ENCODE measurements at regions not wholly inside any gene's neighbourhood (a gene's known extent, or its start where the extent isn't known, plus 50 kb on each side); places are given as distances from the start of the nearest gene placed in this dataset.

GRCh38 chr13:31442571-31442970 lies 242.8 kb downstream of the B3GLCT start:
- Histone ChIP-seq H3K27ac (replicated peaks in 1 of 4) (no peak overlapping the region), H3K4me3 (no peak overlapping the region), H3K9me3 (no peaks in the 10 kb centered on the region), H3K4me1 (no peaks in the 10 kb centered on the region), H3K36me3 (no peaks in the 10 kb centered on the region), H3K27me3 (no peaks in the 10 kb centered on the region)
- DNase-seq (ENCODE audit: extremely low spot score): no peak
- WGBS: 42% methylated on average over 4 of the region's 4 CpGs
- intact Hi-C loops (cut with DNase I): no loop called here
- TF ChIP-seq CTCF (IDR thresholded peaks at IDR 0.05): no peak
- TF ChIP-seq EP300 (IDR thresholded peaks at IDR 0.05): no peak
- TF ChIP-seq POLR2AphosphoS5 (IDR thresholded peaks at IDR 0.05): no peak
- no peak for TF ChIP-seq POLR2A (IDR thresholded peaks at IDR 0.05; ENCODE audit: low read depth)

- Histone ChIP-seq H3K4me3 (no peak overlapping the region), H3K27me3 (no peaks in the 10 kb centered on the region), H3K36me3 (no peaks in the 10 kb centered on the region), H3K27ac (replicated peaks in 1 of 4) (no peak overlapping the region), H3K9me3 (no peaks in the 10 kb centered on the region), H3K4me1 (no peaks in the 10 kb centered on the region)
- TF ChIP-seq EP300 (IDR thresholded peaks at IDR 0.05) (no peak), POLR2AphosphoS5 (IDR thresholded peaks at IDR 0.05) (no peak), CTCF (IDR thresholded peaks at IDR 0.05) (no peak), POLR2A (IDR thresholded peaks at IDR 0.05; ENCODE audit: low read depth) (no peak)
- intact Hi-C loops (cut with DNase I): no loop called here
- WGBS: 75% methylated on average over 3 of the region's 3 CpGs
- no peak for DNase-seq (ENCODE audit: extremely low spot score)
Observed at GRCh38 chr13:31444266-31444856, 244.6 kb downstream of the B3GLCT start.

GRCh38 chr13:31452525-31452924 lies 252.8 kb downstream of the B3GLCT start:
- H3K9me3 ChIP-seq: no peaks in the 10 kb centered on the region
- no peak overlapping the region for H3K27ac ChIP-seq (replicated peaks in 1 of 4)
- H3K4me3 ChIP-seq: no peak overlapping the region
- no peak for DNase-seq (ENCODE audit: extremely low spot score)
- no peaks in the 10 kb centered on the region for H3K4me1 ChIP-seq
- TF ChIP-seq POLR2AphosphoS5 (IDR thresholded peaks at IDR 0.05) (no peak), EP300 (IDR thresholded peaks at IDR 0.05) (no peak), CTCF (IDR thresholded peaks at IDR 0.05) (no peak), POLR2A (IDR thresholded peaks at IDR 0.05; ENCODE audit: low read depth) (no peak)
- H3K36me3 ChIP-seq: no peaks in the 10 kb centered on the region
- 96% methylated on average over 2 of the region's 2 CpGs for WGBS
- no peaks in the 10 kb centered on the region for H3K27me3 ChIP-seq
- intact Hi-C loops (cut with DNase I): no loop called here

GRCh38 chr13:31455581-31455980 lies 255.8 kb downstream of the B3GLCT start:
- no peak overlapping the region for H3K27ac ChIP-seq (replicated peaks in 1 of 4)
- no peaks in the 10 kb centered on the region for H3K4me1 ChIP-seq
- no peak for DNase-seq (ENCODE audit: extremely low spot score)
- no peaks in the 10 kb centered on the region for H3K36me3 ChIP-seq
- H3K9me3 ChIP-seq: no peaks in the 10 kb centered on the region
- no peak overlapping the region for H3K4me3 ChIP-seq
- H3K27me3 ChIP-seq: no peaks in the 10 kb centered on the region
- TF ChIP-seq EP300 (IDR thresholded peaks at IDR 0.05) (no peak), POLR2A (IDR thresholded peaks at IDR 0.05; ENCODE audit: low read depth) (no peak), POLR2AphosphoS5 (IDR thresholded peaks at IDR 0.05) (no peak), CTCF (IDR thresholded peaks at IDR 0.05) (no peak)
- intact Hi-C loops (cut with DNase I): no loop called here

GRCh38 chr13:31456056-31456455 lies 256.3 kb downstream of the B3GLCT start:
- Histone ChIP-seq H3K9me3 (no peaks in the 10 kb centered on the region), H3K4me3 (no peak overlapping the region), H3K27ac (replicated peaks in 1 of 4) (no peak overlapping the region), H3K36me3 (no peaks in the 10 kb centered on the region), H3K27me3 (no peaks in the 10 kb centered on the region), H3K4me1 (no peaks in the 10 kb centered on the region)
- intact Hi-C loops (cut with DNase I): no loop called here
- DNase-seq (ENCODE audit: extremely low spot score): no peak
- TF ChIP-seq EP300 (IDR thresholded peaks at IDR 0.05) (no peak), CTCF (IDR thresholded peaks at IDR 0.05) (no peak), POLR2A (IDR thresholded peaks at IDR 0.05; ENCODE audit: low read depth) (no peak), POLR2AphosphoS5 (IDR thresholded peaks at IDR 0.05) (no peak)

Measured in esophagus muscularis mucosa (tissue), 4 donors.